ENCODE measurements at regions not wholly inside any gene's neighbourhood (a gene's known extent, or its start where the extent isn't known, plus 50 kb on each side); places are given as distances from the start of the nearest gene placed in this dataset.
"Not testable (repeated sequence)": the region's sequence is repeated elsewhere in the genome, so short reads cannot be mapped to it uniquely, and the experiment has no call there.

- H3K4me1 ChIP-seq (ENCODE audit: control insufficient read depth, extremely low read depth, insufficient read depth, low read length); H3K27me3 ChIP-seq (ENCODE audit: control insufficient read depth, insufficient read depth, low read length); H3K36me3 ChIP-seq (ENCODE audit: control insufficient read depth, insufficient read depth, low read length); H4K20me1 ChIP-seq (ENCODE audit: control insufficient read depth, extremely low read depth, insufficient read depth, low read length); H3K79me2 ChIP-seq (ENCODE audit: control insufficient read depth, insufficient read depth, low read length); H2AFZ ChIP-seq (ENCODE audit: low read length); H3K27ac ChIP-seq (ENCODE audit: insufficient read depth, low read length); H3K4me2 ChIP-seq (ENCODE audit: extremely low read depth, insufficient read depth, low read length); DNase-seq (ENCODE audit: low read depth in 2 of 2); H3K9ac ChIP-seq (ENCODE audit: insufficient read depth, low read length); H3K9me3 ChIP-seq (ENCODE audit: control insufficient read depth, insufficient read depth, low read depth, low read length); H3K4me3 ChIP-seq (replicated peaks in 1 of 4; ENCODE audit: control extremely low read depth in 1 of 4, insufficient read depth in 1 of 4, low read depth in 3 of 4, low read length in 4 of 4): not testable (repeated sequence)
These were observed 85.6 kb downstream of the PPIAL4G start for GRCh38 chr1:148397516-148397915.

GRCh38 chr1:148392505-148392904, 90.6 kb downstream of the PPIAL4G start:
- not testable (repeated sequence) for H3K27ac ChIP-seq (ENCODE audit: insufficient read depth, low read length); H3K79me2 ChIP-seq (ENCODE audit: control insufficient read depth, insufficient read depth, low read length); H3K36me3 ChIP-seq (ENCODE audit: control insufficient read depth, insufficient read depth, low read length); H3K9me3 ChIP-seq (ENCODE audit: control insufficient read depth, insufficient read depth, low read depth, low read length); H3K4me2 ChIP-seq (ENCODE audit: extremely low read depth, insufficient read depth, low read length); H4K20me1 ChIP-seq (ENCODE audit: control insufficient read depth, extremely low read depth, insufficient read depth, low read length); H2AFZ ChIP-seq (ENCODE audit: low read length); H3K27me3 ChIP-seq (ENCODE audit: control insufficient read depth, insufficient read depth, low read length); H3K9ac ChIP-seq (ENCODE audit: insufficient read depth, low read length); DNase-seq (ENCODE audit: low read depth in 2 of 2); H3K4me1 ChIP-seq (ENCODE audit: control insufficient read depth, extremely low read depth, insufficient read depth, low read length); H3K4me3 ChIP-seq (replicated peaks in 1 of 4; ENCODE audit: control extremely low read depth in 1 of 4, insufficient read depth in 1 of 4, low read depth in 3 of 4, low read length in 4 of 4)

DNA sequence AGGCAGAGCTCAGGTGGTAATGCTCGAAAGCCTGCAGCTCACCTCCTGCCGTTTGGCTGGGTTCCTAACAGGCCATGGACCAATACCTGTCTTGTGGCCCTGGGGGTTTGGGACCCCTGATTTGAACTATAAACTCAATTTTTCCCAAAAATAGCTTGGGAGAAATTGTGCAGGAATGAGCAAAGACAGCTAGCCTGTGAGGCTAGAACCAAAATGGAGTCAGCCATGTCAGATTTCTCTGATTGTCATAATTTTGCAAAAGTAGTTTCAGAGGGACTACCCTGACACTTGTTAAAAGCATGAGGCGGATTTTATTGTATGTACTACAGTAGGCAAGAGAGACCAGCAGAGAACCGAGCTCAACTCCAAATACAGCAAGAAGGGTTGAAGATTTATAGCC, 91.8 kb downstream of the PPIAL4G start:
- H2AFZ ChIP-seq (ENCODE audit: low read length); H4K20me1 ChIP-seq (ENCODE audit: control insufficient read depth, extremely low read depth, insufficient read depth, low read length); DNase-seq (ENCODE audit: low read depth in 2 of 2); H3K27ac ChIP-seq (ENCODE audit: insufficient read depth, low read length); H3K36me3 ChIP-seq (ENCODE audit: control insufficient read depth, insufficient read depth, low read length); H3K4me2 ChIP-seq (ENCODE audit: extremely low read depth, insufficient read depth, low read length); H3K4me1 ChIP-seq (ENCODE audit: control insufficient read depth, extremely low read depth, insufficient read depth, low read length); H3K4me3 ChIP-seq (replicated peaks in 1 of 4; ENCODE audit: control extremely low read depth in 1 of 4, insufficient read depth in 1 of 4, low read depth in 3 of 4, low read length in 4 of 4); H3K27me3 ChIP-seq (ENCODE audit: control insufficient read depth, insufficient read depth, low read length); H3K9me3 ChIP-seq (ENCODE audit: control insufficient read depth, insufficient read depth, low read depth, low read length); H3K79me2 ChIP-seq (ENCODE audit: control insufficient read depth, insufficient read depth, low read length); H3K9ac ChIP-seq (ENCODE audit: insufficient read depth, low read length): not testable (repeated sequence)

GRCh38 chr1:148389027-148389339, 94.1 kb downstream of the PPIAL4G start:
- Histone ChIP-seq H3K9me3 (ENCODE audit: control insufficient read depth, insufficient read depth, low read depth, low read length) (no peaks in the 10 kb centered on the region), H3K4me2 (ENCODE audit: extremely low read depth, insufficient read depth, low read length) (peak overlapping the region; percentile 72), H3K9ac (ENCODE audit: insufficient read depth, low read length) (no peak overlapping the region), H3K79me2 (ENCODE audit: control insufficient read depth, insufficient read depth, low read length) (no peaks in the 10 kb centered on the region), H2AFZ (ENCODE audit: low read length) (peak overlapping the region; percentile 82), H4K20me1 (ENCODE audit: control insufficient read depth, extremely low read depth, insufficient read depth, low read length) (no peaks in the 10 kb centered on the region), H3K27ac (ENCODE audit: insufficient read depth, low read length) (peak overlapping the region; percentile 74), H3K4me1 (ENCODE audit: control insufficient read depth, extremely low read depth, insufficient read depth, low read length) (no peaks in the 10 kb centered on the region), H3K27me3 (ENCODE audit: control insufficient read depth, insufficient read depth, low read length) (peaks cover 4% of the 10 kb centered on the region), H3K36me3 (ENCODE audit: control insufficient read depth, insufficient read depth, low read length) (no peaks in the 10 kb centered on the region), H3K4me3 (replicated peaks in 1 of 4; ENCODE audit: control extremely low read depth in 1 of 4, insufficient read depth in 1 of 4, low read depth in 3 of 4, low read length in 4 of 4) (peak overlapping the region in 3 of 4 experiments; percentile 45 to 70 (median 63))
- no peak for TF ChIP-seq EZH2 (IDR thresholded peaks at IDR 0.05; ENCODE audit: low read length, missing control alignments)
- TF ChIP-seq, protein P1, sequence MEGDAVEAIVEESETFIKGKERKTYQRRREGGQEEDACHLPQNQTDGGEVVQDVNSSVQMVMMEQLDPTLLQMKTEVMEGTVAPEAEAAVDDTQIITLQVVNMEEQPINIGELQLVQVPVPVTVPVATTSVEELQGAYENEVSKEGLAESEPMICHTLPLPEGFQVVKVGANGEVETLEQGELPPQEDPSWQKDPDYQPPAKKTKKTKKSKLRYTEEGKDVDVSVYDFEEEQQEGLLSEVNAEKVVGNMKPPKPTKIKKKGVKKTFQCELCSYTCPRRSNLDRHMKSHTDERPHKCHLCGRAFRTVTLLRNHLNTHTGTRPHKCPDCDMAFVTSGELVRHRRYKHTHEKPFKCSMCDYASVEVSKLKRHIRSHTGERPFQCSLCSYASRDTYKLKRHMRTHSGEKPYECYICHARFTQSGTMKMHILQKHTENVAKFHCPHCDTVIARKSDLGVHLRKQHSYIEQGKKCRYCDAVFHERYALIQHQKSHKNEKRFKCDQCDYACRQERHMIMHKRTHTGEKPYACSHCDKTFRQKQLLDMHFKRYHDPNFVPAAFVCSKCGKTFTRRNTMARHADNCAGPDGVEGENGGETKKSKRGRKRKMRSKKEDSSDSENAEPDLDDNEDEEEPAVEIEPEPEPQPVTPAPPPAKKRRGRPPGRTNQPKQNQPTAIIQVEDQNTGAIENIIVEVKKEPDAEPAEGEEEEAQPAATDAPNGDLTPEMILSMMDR (conservative IDR thresholded peaks at IDR 0.05 in 1 of 2, IDR thresholded peaks at IDR 0.05 in 1 of 2; ENCODE audit: low read depth in 1 of 2, low read length in 2 of 2) = no peak
- no peak for DNase-seq (ENCODE audit: low read depth in 2 of 2)
